Lower lobe of right lung (tissue), 2 donors: ENCODE measurements at regions not wholly inside any gene's neighbourhood (a gene's known extent, or its start where the extent isn't known, plus 50 kb on each side); places are given as distances from the start of the nearest gene placed in this dataset.
"Not testable (repeated sequence)": the region's sequence is repeated elsewhere in the genome, so short reads cannot be mapped to it uniquely, and the experiment has no call there.

ENCODE experiments used
- ATAC-seq, 2 donors: fragments of 200-7000 bp; cut with Tn5 transposase; one replicate each; pipeline ENCODE4 v1.9.1; 2020 to 2022; ENCODE audit warnings: mild to moderate bottlenecking in 2 of 2, moderate library complexity in 2 of 2
- DNase-seq: peaks from one replicate; pipeline ENCODE4 v3.0.0-alpha.2; 2020
- H3K27ac ChIP-seq: fragments of 200-600 bp; one replicate; pipeline ENCODE4 v1.8.0; 2022
- H3K27me3 ChIP-seq: fragments of 200-600 bp; one replicate; pipeline ENCODE4 v1.8.0; 2022; ENCODE audit warnings: low read depth
- H3K36me3 ChIP-seq: fragments of 200-600 bp; one replicate; pipeline ENCODE4 v1.8.0; 2022; ENCODE audit warnings: mild to moderate bottlenecking
- H3K4me1 ChIP-seq: fragments of 200-600 bp; one replicate; pipeline ENCODE4 v1.8.0; 2022
- H3K4me3 ChIP-seq: fragments of 200-600 bp; one replicate; pipeline ENCODE4 v1.8.0; 2022; ENCODE audit warnings: mild to moderate bottlenecking
- H3K9me3 ChIP-seq: fragments of 200-600 bp; one replicate; pipeline ENCODE4 v1.8.0; 2022
- CTCF ChIP-seq: fragments of 200-600 bp; IDR thresholded peaks from one replicate; pipeline ENCODE4 v1.8.0; 2022; ENCODE audit warnings: antibody characterized with exemption, mild to moderate bottlenecking
- intact Hi-C: fragments of 100-400 bp; cut with DNase I; formaldehyde crosslinking; loops from one replicate; pipeline ENCODE4 v1.11.0; 2022
- donor health status: DM: no; HTN: yes; CAD: no; lungs with severe emphysema.

DNA sequence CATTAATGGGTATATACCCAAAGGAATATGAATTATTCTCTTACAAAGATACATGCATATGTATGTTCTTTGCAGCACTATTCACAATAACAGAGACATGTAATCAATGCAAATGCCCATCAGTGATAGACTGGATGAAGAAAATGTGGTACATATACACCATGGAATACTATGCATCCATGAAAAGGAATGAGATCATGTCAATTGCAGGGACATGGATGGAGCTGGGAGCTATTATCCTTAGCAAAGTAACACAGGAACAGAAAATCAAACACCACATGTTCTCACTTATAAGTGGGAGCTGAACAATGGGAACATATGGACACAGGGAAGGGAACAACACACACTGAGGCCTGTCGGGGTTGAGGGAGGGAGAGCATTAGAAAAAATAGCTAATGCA lies 141.1 kb upstream of the HS3ST4 start:
- H3K9me3 ChIP-seq, result no peaks in the 10 kb centered on the region
- no peaks in the 10 kb centered on the region for H3K27me3 ChIP-seq
- no peak overlapping the region for H3K4me3 ChIP-seq
- intact Hi-C loops, result no loop called here
- no peaks in the 10 kb centered on the region for H3K4me1 ChIP-seq
- no peak overlapping the region for H3K27ac ChIP-seq
- no peak for TF ChIP-seq CTCF
- ATAC-seq (no peak), DNase-seq (no peak)
- H3K36me3 ChIP-seq, result no peaks in the 10 kb centered on the region

DNA sequence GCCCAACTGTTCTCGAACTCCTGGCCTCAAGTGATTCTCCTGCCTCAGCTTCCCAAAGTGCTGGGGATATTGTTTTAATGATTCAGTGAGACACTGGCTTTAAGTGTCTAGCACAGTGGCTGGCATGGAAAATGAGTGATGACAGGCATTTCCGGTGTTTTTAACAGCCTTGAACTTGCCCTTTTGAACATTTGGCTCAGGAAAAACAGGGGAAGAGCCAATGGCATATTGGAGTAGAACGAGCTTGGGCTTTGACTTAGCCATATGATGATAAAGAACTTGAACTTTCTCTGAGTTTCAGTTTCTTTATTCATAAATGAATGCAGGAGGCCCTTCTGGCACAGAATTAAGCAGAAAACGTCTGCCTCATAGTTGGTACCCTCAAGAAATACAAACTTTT lies 145.0 kb upstream of the HS3ST4 start:
- no peaks in the 10 kb centered on the region for H3K4me1 ChIP-seq
- ATAC-seq, result no peak
- no peaks in the 10 kb centered on the region for H3K27me3 ChIP-seq
- H3K36me3 ChIP-seq, result no peaks in the 10 kb centered on the region
- no peak overlapping the region for H3K4me3 ChIP-seq
- no peak for DNase-seq
- no peak overlapping the region for H3K27ac ChIP-seq
- H3K9me3 ChIP-seq, result no peaks in the 10 kb centered on the region
- no peak for TF ChIP-seq CTCF
- intact Hi-C loops, result no loop called here

DNA sequence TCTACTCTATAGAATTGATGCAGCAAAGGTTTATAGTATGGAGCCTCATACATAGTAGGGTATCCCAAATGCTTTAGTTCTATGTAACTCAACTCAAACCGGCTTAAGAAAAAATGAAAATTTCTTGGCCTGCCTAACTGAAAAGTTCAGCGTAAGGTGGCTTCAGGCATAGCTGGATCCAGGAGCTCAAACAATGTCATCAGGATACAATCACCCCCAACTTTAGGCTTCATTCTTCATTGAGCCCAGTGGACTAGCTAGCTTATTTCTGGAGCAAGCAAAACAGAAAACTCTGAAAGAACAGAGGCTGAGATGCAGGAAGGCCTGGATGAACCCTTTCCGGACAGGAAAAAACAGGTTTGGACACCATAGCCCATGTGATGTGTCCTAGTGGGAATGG lies 147.5 kb upstream of the HS3ST4 start:
- intact Hi-C loops, result no loop called here
- no peak overlapping the region for H3K27ac ChIP-seq
- H3K4me1 ChIP-seq, result no peaks in the 10 kb centered on the region
- no peak overlapping the region for H3K4me3 ChIP-seq
- no peaks in the 10 kb centered on the region for H3K9me3 ChIP-seq
- TF ChIP-seq CTCF, result no peak
- no peak for ATAC-seq
- H3K36me3 ChIP-seq, result no peaks in the 10 kb centered on the region
- H3K27me3 ChIP-seq, result no peaks in the 10 kb centered on the region
- no peak for DNase-seq

GRCh38 chr16:25542306-25542705 lies 149.5 kb upstream of the HS3ST4 start:
- ATAC-seq, result no peak
- Histone ChIP-seq H3K27ac (no peak overlapping the region), H3K4me3 (no peak overlapping the region), H3K9me3 (no peaks in the 10 kb centered on the region), H3K4me1 (no peaks in the 10 kb centered on the region), H3K27me3 (no peaks in the 10 kb centered on the region), H3K36me3 (no peaks in the 10 kb centered on the region)
- DNase-seq, result no peak
- intact Hi-C loops, result no loop called here
- no peak for TF ChIP-seq CTCF

DNA sequence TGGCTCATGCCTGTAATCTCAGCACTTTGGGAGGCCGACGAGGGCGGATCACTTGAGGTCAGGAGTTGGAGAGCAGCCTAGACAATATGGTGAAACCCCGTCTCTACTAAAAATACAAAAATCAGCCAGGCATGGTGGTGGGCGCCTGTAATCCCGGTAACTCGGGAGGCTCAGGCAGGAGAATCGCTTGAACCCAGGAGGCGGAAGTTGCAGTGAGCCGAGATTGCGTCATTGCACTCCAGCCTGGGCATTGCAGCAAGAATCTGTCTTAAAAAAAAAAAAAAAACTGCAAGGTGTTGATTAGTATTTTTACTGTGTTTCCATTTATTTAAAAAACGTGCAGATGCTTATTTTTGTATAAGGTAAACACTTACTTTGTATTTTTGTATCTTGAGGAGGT lies 152.0 kb upstream of the HS3ST4 start:
- H3K27me3 ChIP-seq, DNase-seq, H3K4me3 ChIP-seq, H3K4me1 ChIP-seq, ATAC-seq, H3K36me3 ChIP-seq, H3K27ac ChIP-seq, H3K9me3 ChIP-seq, intact Hi-C loops: not testable (repeated sequence)

DNA sequence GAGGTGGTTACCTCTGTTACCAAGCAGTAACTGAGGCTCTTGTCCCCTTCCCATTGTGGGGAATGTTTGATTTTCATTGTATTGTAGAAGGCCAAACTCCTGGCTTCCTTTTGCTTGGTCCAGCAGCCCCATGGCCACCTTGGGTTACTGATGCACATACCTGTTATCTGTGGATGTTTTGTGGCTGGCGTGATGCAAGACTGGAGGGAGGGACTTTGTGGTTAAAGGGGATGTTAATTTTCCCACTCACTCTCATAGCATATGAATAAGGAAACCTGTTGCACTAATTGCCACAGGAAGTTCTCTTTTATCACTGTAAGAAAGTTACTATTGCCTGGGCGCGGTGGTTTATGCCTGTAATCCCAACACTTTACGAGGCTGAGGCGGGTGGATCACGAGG lies 168.6 kb upstream of the HS3ST4 start:
- H3K9me3 ChIP-seq, result no peaks in the 10 kb centered on the region
- H3K4me3 ChIP-seq, result no peak overlapping the region
- no peak for TF ChIP-seq CTCF
- no peaks in the 10 kb centered on the region for H3K36me3 ChIP-seq
- intact Hi-C loops, result no loop called here
- H3K4me1 ChIP-seq, result no peaks in the 10 kb centered on the region
- DNase-seq, result no peak
- no peaks in the 10 kb centered on the region for H3K27me3 ChIP-seq
- ATAC-seq, result no peak
- no peak overlapping the region for H3K27ac ChIP-seq
